IMR-90 (cell line): ENCODE measurements at regions not wholly inside any gene's neighbourhood (a gene's known extent, or its start where the extent isn't known, plus 50 kb on each side); places are given as distances from the start of the nearest gene placed in this dataset.

ENCODE experiments used
- ATAC-seq: fragments of 200-7000 bp; cut with Tn5 transposase; 2 replicates; pipeline ENCODE4 v1.9.1; 2020; ENCODE audit warnings: low read depth, mild to moderate bottlenecking, moderate library complexity
- BruUV-seq: library from RNA; stranded (reverse); fragments of 400-500 nt; replicated peaks from 2 replicates; lab custom pipeline; 2021; lab: Mats Ljungman, UMichigan
- CTCF ChIA-PET: fragments of 300-600 bp; formaldehyde crosslinking; extraction: SDS; loops from one replicate; lab custom pipeline; 2021; ENCODE audit warnings: antibody characterized with exemption; lab: Yijun Ruan, JAX
- POLR2A ChIA-PET: fragments of 300-600 bp; sonication (Branson Sonifier 250); formaldehyde crosslinking; loops from one replicate; lab custom pipeline; 2022; ENCODE audit warnings: antibody characterized with exemption; ENCODE audit not compliant: unreplicated experiment; lab: Charles Lee
- DNase-seq: peaks from one replicate; pipeline ENCODE4 v3.0.0; 2013
- H2AFZ ChIP-seq: replicated peaks from 2 replicates; pipeline ENCODE3; 2013; ENCODE audit warnings: low read length, mild to moderate bottlenecking; ENCODE audit not compliant: poor library complexity
- H2AK5ac ChIP-seq: 2 replicates; pipeline ENCODE4 v1.6.1; 2013; ENCODE audit warnings: low read depth, low read length, inconsistent platforms
- H2AK9ac ChIP-seq: replicated peaks from 2 replicates; pipeline ENCODE3; 2013; ENCODE audit warnings: mild to moderate bottlenecking, low read depth, low read length, moderate library complexity; ENCODE audit not compliant: poor library complexity
- H2BK120ac ChIP-seq: 2 replicates; pipeline ENCODE4 v1.6.1; 2013; ENCODE audit warnings: low read depth, low read length, inconsistent platforms
- H2BK15ac ChIP-seq: 3 replicates; pipeline ENCODE4 v1.6.1; 2013; ENCODE audit warnings: low read depth, low read length, inconsistent platforms
- H2BK20ac ChIP-seq: 2 replicates; pipeline ENCODE4 v1.6.1; 2013; ENCODE audit warnings: low read depth, mild to moderate bottlenecking, inconsistent platforms, low read length, moderate library complexity
- H2BK5ac ChIP-seq: 2 replicates; pipeline ENCODE4 v1.6.1; 2013; ENCODE audit warnings: mild to moderate bottlenecking, low read depth, low read length, inconsistent platforms; ENCODE audit not compliant: poor library complexity, severe bottlenecking
- H3K14ac ChIP-seq: replicated peaks from 2 replicates; pipeline ENCODE4 v1.6.1; 2013; ENCODE audit warnings: low read depth, low read length, inconsistent platforms
- H3K18ac ChIP-seq: 2 replicates; pipeline ENCODE4 v1.6.1; 2013; ENCODE audit warnings: low read depth, low read length, control low read depth
- H3K23ac ChIP-seq: 2 replicates; pipeline ENCODE4 v1.6.1; 2013; ENCODE audit warnings: low read depth, low read length, inconsistent platforms
- H3K27ac ChIP-seq: 2 replicates; pipeline ENCODE4 v1.5.1; 2013; ENCODE audit warnings: mild to moderate bottlenecking, control low read depth, low read length; ENCODE audit not compliant: insufficient read depth
- H3K27me3 ChIP-seq: 2 replicates; pipeline ENCODE4 v1.6.1; 2013; ENCODE audit warnings: low read length; ENCODE audit not compliant: control insufficient read depth, insufficient read depth
- H3K36me3 ChIP-seq: 2 replicates; pipeline ENCODE4 v1.6.1; 2013; ENCODE audit warnings: low read length, mixed read lengths; ENCODE audit not compliant: control insufficient read depth, insufficient read depth
- H3K4ac ChIP-seq: 2 replicates; pipeline ENCODE4 v1.6.1; 2013; ENCODE audit warnings: low read depth, low read length, inconsistent platforms
- H3K4me1 ChIP-seq: 2 replicates; pipeline ENCODE4 v1.6.1; 2013; ENCODE audit warnings: low read length, mixed read lengths; ENCODE audit not compliant: control insufficient read depth, insufficient read depth
- H3K4me2 ChIP-seq: 2 replicates; pipeline ENCODE4 v1.6.1; 2013; ENCODE audit warnings: low read depth, mild to moderate bottlenecking, control low read depth, low read length, moderate library complexity
- H3K4me3 ChIP-seq: 2 replicates; pipeline ENCODE4 v1.5.1; 2013; ENCODE audit warnings: low read depth, mild to moderate bottlenecking, control low read depth, low read length, moderate library complexity; ENCODE audit not compliant: insufficient read depth
- H3K56ac ChIP-seq: 2 replicates; pipeline ENCODE4 v1.6.1; 2013; ENCODE audit warnings: low read length, inconsistent platforms; ENCODE audit not compliant: insufficient read depth; ENCODE audit errors: extremely low read depth
- H3K79me1 ChIP-seq, 2 experiments: 2 replicates each; pipeline ENCODE4 v1.6.1; 2013; ENCODE audit warnings: low read length in 2 of 2, inconsistent platforms in 1 of 2, low read depth in 1 of 2
- H3K9ac ChIP-seq: 2 replicates; pipeline ENCODE4 v1.6.1; 2013; ENCODE audit warnings: low read depth, low read length, control low read depth
- H3K9me1 ChIP-seq: 2 replicates; pipeline ENCODE4 v1.6.1; 2013; ENCODE audit warnings: low read length, inconsistent platforms; ENCODE audit not compliant: insufficient read depth
- H3K9me3 ChIP-seq: 2 replicates; pipeline ENCODE4 v1.6.1; 2013; ENCODE audit warnings: low read length; ENCODE audit not compliant: control insufficient read depth, insufficient read depth
- H4K20me1 ChIP-seq: 2 replicates; pipeline ENCODE4 v1.6.1; 2013; ENCODE audit warnings: low read length, inconsistent platforms; ENCODE audit not compliant: insufficient read depth
- H4K5ac ChIP-seq: 2 replicates; pipeline ENCODE4 v1.6.1; 2013; ENCODE audit warnings: mild to moderate bottlenecking, low read depth, low read length, control low read depth
- H4K8ac ChIP-seq, 2 experiments: 2 replicates each; pipeline ENCODE4 v1.6.1; 2013; ENCODE audit warnings: low read depth in 2 of 2, low read length in 2 of 2, control low read depth in 1 of 2, inconsistent platforms in 1 of 2
- H4K91ac ChIP-seq: 2 replicates; pipeline ENCODE4 v1.6.1; 2013; ENCODE audit warnings: low read depth, low read length, inconsistent platforms; ENCODE audit not compliant: insufficient read depth
- CHD1 ChIP-seq: IDR thresholded peaks from 2 replicates; pipeline ENCODE4 v1.6.1; 2012; ENCODE audit warnings: low read depth, low read length, improper control_type of control experiment
- MAZ ChIP-seq: IDR thresholded peaks from 2 replicates; pipeline ENCODE4 v1.6.1; 2012; ENCODE audit warnings: low read depth, mild to moderate bottlenecking, low read length, improper control_type of control experiment, moderate library complexity, borderline replicate concordance
- MXI1 ChIP-seq: IDR thresholded peaks from 2 replicates; pipeline ENCODE4 v1.6.1; 2012; ENCODE audit warnings: low read depth, mild to moderate bottlenecking, low read length, moderate library complexity, borderline replicate concordance
- RCOR1 ChIP-seq: IDR thresholded peaks from 2 replicates; pipeline ENCODE4 v1.6.1; 2012; ENCODE audit warnings: mild to moderate bottlenecking, low read length, improper control_type of control experiment; ENCODE audit not compliant: insufficient replicate concordance
- RFX5 ChIP-seq: IDR thresholded peaks from 2 replicates; pipeline ENCODE4 v1.8.0; 2012; ENCODE audit warnings: low read depth, mild to moderate bottlenecking, low read length, moderate library complexity
- SMC3 ChIP-seq: fragments of 150-350 bp; IDR thresholded peaks from 2 replicates; pipeline ENCODE4 v1.6.1; 2016; ENCODE audit warnings: low read depth, mild to moderate bottlenecking, antibody characterized with exemption, low read length, moderate library complexity
- WGBS, 2 experiments: methylation state at CpG; one replicate each; pipeline versions ENCODE4 v1.1.5 to v1.1.7; 2013; ENCODE audit warnings: missing lambda C conversion rate in 2 of 2; ENCODE audit not compliant: insufficient read length in 1 of 2; ENCODE audit errors: extremely low coverage in 2 of 2; 5-methylcytosine and 5-hydroxymethylcytosine counted together
- dilution Hi-C: fragments of 300-500 bp; cut with HindIII; formaldehyde crosslinking; loops from one replicate; pipeline ENCODE4 v1.14.3; 2018; ENCODE audit warnings: low sequenced_read_pairs; ENCODE audit not compliant: unreplicated experiment
- in situ Hi-C: fragments of 300-500 bp; cut with MboI; formaldehyde crosslinking; loops from 3 replicates; pipeline ENCODE4 v1.14.3; 2019; ENCODE audit warnings: low sequenced_read_pairs, inconsistent platforms, mixed read lengths
- intact Hi-C: fragments of 100-400 bp; cut with micrococcal nuclease; formaldehyde crosslinking; loops from 2 replicates; pipeline ENCODE4 v1.10.0; 2022
- TF ChIP-seq, protein P1 (sequence below): fragments of 150-350 bp; IDR thresholded peaks from 2 replicates; pipeline ENCODE4 v1.6.1; 2017; ENCODE audit warnings: mild to moderate bottlenecking, antibody characterized with exemption, low read length, low read depth

DNA sequence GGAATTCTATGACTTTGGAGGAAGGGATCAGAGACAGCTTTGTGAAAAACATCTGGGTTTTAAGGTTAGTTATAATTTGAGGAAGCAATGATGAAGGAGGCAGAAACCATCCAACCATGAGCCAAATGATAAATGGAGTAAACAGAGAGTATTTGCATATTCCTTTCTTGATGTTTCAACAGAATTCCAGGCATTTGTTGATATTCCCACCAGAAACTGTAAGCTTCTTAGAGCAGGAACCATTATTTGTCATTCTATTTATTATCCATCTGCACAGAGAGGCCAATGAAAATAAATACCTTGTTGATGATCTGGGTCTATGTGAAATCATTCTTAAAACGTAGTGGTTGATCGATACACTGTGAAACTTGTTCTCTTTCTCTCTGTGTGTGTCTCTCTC lies 715.3 kb downstream of the INHBA start:
- H3K56ac ChIP-seq: no peak overlapping the region
- H3K4ac ChIP-seq: peak overlapping the region; percentile 64; the same call in 1 of the 2 replicates
- H2AFZ ChIP-seq: no peak overlapping the region
- peak; percentile 55 for DNase-seq
- dilution Hi-C loops: no loop called here
- ATAC-seq: no peak
- no CpG with 5 or more reads among the region's 2 CpGs for WGBS, 2 experiments
- H4K20me1 ChIP-seq: no peaks in the 10 kb centered on the region
- H2AK9ac ChIP-seq: no peak overlapping the region
- peak overlapping the region; percentile 78; the same call in 1 of the 2 replicates for H2BK20ac ChIP-seq
- H3K9me1 ChIP-seq: peaks cover 3% of the 10 kb centered on the region
- POLR2A ChIA-PET: no interaction called here
- H3K27ac ChIP-seq: no peak overlapping the region
- H3K4me1 ChIP-seq: peaks cover 8% of the 10 kb centered on the region
- H3K18ac ChIP-seq: peak overlapping the region; percentile 92; the same call in 1 of the 2 replicates
- no peak overlapping the region for H3K4me3 ChIP-seq
- H3K27me3 ChIP-seq: no peaks in the 10 kb centered on the region
- no TSS peak for BruUV-seq
- in situ Hi-C loops: no loop called here
- intact Hi-C loops: loop anchor here (10.0 kb wide), 1 partner anchor 223 kb away; no protein-coding TSS in a partner anchor
- H2BK120ac ChIP-seq: peak overlapping the region; percentile 49
- peak overlapping the region; percentile 21; the same call in 1 of the 2 replicates for H3K14ac ChIP-seq
- no peak overlapping the region for H4K91ac ChIP-seq
- CTCF ChIA-PET: no interaction called here
- no peaks in the 10 kb centered on the region; a peak in 1 of 4 replicates for H3K79me1 ChIP-seq
- no peak overlapping the region for H2BK5ac ChIP-seq
- TF ChIP-seq MXI1: no peak
- TF ChIP-seq SMC3: no peak
- TF ChIP-seq RCOR1: no peak
- TF ChIP-seq RFX5: no peak
- TF ChIP-seq, protein P1, sequence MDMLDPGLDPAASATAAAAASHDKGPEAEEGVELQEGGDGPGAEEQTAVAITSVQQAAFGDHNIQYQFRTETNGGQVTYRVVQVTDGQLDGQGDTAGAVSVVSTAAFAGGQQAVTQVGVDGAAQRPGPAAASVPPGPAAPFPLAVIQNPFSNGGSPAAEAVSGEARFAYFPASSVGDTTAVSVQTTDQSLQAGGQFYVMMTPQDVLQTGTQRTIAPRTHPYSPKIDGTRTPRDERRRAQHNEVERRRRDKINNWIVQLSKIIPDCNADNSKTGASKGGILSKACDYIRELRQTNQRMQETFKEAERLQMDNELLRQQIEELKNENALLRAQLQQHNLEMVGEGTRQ: no peak
- no peak for TF ChIP-seq CHD1
- no peak for TF ChIP-seq MAZ
- no peak overlapping the region for H3K4me2 ChIP-seq
- no peaks in the 10 kb centered on the region for H3K36me3 ChIP-seq
- H3K9ac ChIP-seq: no peak overlapping the region
- H2AK5ac ChIP-seq: peak overlapping the region; percentile 73; the same call in 1 of the 2 replicates
- H4K8ac ChIP-seq: peak overlapping the region in 1 of 2 experiments; percentile 50; a peak in 2 of 4 replicates
- no peak overlapping the region for H2BK15ac ChIP-seq
- H3K23ac ChIP-seq: no peak overlapping the region
- H3K9me3 ChIP-seq: no peaks in the 10 kb centered on the region
- H4K5ac ChIP-seq: peak overlapping the region; percentile 67; the same call in 1 of the 2 replicates
